ENCODE measurements at regions not wholly inside any gene's neighbourhood (a gene's known extent, or its start where the extent isn't known, plus 50 kb on each side); places are given as distances from the start of the nearest gene placed in this dataset.

DNA sequence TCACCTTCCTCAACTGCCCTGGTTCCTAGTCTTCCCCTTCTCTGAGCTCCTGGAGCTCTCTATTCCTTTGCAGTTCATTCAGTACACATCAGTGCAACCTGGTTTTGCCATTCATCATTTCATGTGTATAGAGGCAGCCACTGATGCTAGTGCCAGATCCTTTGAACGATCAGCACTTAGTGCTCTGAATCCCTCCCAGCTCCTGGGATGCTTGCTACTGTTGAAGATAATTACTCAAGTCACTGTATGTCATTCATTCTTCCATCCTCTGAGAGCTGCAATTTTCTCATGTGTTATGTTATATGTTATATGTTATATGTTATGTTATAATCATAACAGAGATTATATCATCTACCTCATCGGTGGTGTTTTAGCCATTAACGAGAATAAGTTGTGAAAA, 98.5 kb upstream of the UXS1 start:
- TF ChIP-seq, protein P1, sequence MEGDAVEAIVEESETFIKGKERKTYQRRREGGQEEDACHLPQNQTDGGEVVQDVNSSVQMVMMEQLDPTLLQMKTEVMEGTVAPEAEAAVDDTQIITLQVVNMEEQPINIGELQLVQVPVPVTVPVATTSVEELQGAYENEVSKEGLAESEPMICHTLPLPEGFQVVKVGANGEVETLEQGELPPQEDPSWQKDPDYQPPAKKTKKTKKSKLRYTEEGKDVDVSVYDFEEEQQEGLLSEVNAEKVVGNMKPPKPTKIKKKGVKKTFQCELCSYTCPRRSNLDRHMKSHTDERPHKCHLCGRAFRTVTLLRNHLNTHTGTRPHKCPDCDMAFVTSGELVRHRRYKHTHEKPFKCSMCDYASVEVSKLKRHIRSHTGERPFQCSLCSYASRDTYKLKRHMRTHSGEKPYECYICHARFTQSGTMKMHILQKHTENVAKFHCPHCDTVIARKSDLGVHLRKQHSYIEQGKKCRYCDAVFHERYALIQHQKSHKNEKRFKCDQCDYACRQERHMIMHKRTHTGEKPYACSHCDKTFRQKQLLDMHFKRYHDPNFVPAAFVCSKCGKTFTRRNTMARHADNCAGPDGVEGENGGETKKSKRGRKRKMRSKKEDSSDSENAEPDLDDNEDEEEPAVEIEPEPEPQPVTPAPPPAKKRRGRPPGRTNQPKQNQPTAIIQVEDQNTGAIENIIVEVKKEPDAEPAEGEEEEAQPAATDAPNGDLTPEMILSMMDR (IDR thresholded peaks at IDR 0.05) = no peak
- TF ChIP-seq POLR2A (IDR thresholded peaks at IDR 0.05) (no peak), POLR2AphosphoS5 (IDR thresholded peaks at IDR 0.05) (no peak), EP300 (IDR thresholded peaks at IDR 0.05) (no peak)

Measured in suprapubic skin (tissue), 4 donors.